GM12892 (cell line): ENCODE measurements at regions not wholly inside any gene's neighbourhood (a gene's known extent, or its start where the extent isn't known, plus 50 kb on each side); places are given as distances from the start of the nearest gene placed in this dataset.

Experiments
- POLR2A ChIP-seq: IDR thresholded peaks from 2 replicates; pipeline ENCODE4 v1.6.1; 2011; ENCODE audit warnings: low read depth, low read length, control low read depth
- POLR2AphosphoS5 ChIP-seq: IDR thresholded peaks from 2 replicates; pipeline ENCODE4 v1.6.1; 2011; ENCODE audit warnings: low read depth, low read length, control low read depth
- TAF1 ChIP-seq: IDR thresholded peaks from 2 replicates; pipeline ENCODE4 v1.6.1; 2011; ENCODE audit warnings: low read depth, mild to moderate bottlenecking, control low read depth, low read length, borderline replicate concordance

DNA sequence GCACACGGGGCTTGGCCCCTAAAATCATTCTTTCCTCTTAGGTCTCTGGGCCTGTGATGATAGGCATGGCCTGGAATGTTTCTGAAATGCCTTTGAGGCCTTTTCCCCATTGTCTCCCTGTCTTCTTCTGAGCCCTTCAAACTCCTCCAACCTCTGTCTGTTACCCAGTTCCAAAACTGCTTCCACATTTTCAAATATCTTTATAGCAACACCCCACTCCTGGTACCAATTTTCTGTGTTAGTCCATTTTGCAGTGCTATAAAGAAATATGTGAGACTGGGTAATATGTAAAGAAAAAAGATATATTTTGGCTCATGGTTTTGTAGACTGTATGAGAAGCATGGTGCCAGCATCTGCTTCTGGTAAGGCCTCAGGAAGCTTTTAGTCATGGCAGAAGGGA, 158.8 kb downstream of the TM2D1 start:
- TF ChIP-seq POLR2AphosphoS5 = no peak
- TF ChIP-seq POLR2A = no peak
- TF ChIP-seq TAF1 = no peak
